Inflammatory macrophage treated with lipopolysaccharide for 4 hours (primary cell): ENCODE measurements at regions not wholly inside any gene's neighbourhood (a gene's known extent, or its start where the extent isn't known, plus 50 kb on each side); places are given as distances from the start of the nearest gene placed in this dataset.
"Not testable (repeated sequence)": the region's sequence is repeated elsewhere in the genome, so short reads cannot be mapped to it uniquely, and the experiment has no call there.

Experiments
- DNase-seq: peaks from one replicate; pipeline ENCODE4 v3.0.0-alpha.2; 2020

DNA sequence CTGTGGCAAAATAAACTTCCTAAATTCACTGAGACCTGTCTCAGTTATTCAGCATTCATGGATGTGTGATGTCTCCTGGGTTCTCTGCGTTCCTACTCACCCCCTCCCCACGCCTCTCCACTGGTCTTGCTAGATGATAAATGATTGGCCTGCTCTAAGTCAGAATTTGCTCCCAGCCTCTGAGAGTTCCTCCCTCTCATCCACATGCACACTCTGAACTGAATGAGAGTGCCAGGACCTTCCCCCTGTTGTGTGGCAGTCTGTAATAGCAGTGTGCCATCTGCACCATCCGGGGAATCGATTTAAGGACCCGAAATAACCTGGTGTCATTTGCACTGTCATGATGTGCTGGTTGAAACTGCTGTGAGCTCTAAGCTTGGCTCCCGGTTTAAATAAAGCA is 135.8 kb upstream of the AFDN start:
- DNase-seq: no peak

GRCh38 chr6:167691533-167692312 is 135.0 kb upstream of the AFDN start:
- peak; percentile 7 for DNase-seq

DNA sequence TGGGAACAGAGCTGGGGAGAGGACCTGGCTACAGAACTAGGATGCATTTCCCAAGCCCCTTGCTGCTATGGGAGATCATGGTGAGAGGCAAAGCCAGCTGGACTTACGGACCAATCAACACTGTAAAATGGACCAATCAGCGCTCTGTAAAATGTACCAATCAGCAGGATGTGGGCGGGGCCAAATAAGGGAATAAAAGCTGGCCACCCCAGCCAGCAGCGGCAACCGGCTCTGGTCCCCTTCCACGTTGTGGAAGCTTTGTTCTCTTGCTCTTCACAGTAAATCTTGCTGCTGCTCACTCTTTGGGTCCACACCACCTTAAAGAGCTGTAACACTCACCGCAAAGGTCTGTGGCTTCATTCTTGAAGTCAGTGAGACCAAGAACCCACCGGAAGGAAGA is 133.2 kb upstream of the AFDN start:
- DNase-seq: not testable (repeated sequence)

DNA sequence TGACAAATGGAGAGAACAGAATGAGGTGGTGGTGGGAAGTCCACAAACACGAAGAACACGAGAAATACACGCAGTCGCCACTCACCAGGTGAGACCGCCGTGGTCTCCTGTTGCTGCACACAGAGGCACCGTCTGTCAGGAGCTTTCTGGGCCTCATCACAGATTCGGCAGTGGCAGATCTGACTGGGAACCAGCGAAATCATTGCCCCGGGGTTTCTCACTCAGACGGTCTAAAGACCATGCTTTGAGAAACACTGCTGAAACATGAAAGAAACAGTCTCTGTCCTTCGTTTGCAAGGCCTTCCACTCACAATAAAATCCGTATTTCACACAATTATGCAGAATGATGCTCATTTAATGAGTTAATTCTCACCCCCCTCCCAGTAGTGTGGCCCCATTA is 130.9 kb upstream of the AFDN start:
- DNase-seq: no peak

- no peak for DNase-seq
These were observed 130.4 kb upstream of the AFDN start for GRCh38 chr6:167696296-167696695.

DNA sequence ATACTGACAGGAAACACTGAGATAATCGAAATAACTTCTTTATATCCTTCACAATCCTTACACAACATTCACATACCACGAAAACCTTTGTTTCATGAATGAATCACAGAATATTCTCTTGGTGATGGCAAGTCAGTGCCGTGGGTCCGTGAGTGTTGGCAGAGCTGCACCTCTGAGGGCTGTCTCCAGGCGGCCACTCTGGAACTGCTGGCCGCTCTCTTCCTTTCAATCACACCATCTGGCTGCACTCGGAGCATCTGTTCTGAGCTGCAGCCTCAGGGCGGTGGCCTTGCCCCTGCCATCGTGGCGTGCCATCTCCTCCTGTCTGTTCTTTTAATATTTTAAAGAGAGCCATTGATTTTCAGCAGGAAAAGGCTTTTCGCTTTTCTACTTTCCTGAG is 129.4 kb upstream of the AFDN start:
- no peak for DNase-seq

DNA sequence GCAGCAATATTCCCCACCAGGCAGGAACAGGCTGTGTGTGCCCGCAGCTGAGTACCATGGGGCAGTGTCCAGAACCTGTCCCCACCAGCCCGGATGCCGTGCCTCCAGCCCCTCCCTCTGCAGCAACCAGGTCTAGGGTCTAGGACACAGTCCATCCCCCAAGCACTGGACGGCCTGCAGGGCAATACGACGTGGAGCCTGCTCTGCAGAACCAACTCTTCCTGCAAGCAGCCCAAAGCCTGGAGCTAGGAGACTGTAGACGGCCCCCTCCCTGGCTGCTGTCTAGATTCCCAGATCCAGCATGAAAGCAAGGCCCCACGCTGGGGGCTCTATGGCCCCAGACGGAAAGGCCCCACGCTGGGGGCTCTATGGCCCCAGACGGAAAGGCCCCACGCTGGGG is 128.2 kb upstream of the AFDN start:
- no peak for DNase-seq

GRCh38 chr6:167699141-167699931 is 127.4 kb upstream of the AFDN start:
- DNase-seq: peak; percentile 94

DNA sequence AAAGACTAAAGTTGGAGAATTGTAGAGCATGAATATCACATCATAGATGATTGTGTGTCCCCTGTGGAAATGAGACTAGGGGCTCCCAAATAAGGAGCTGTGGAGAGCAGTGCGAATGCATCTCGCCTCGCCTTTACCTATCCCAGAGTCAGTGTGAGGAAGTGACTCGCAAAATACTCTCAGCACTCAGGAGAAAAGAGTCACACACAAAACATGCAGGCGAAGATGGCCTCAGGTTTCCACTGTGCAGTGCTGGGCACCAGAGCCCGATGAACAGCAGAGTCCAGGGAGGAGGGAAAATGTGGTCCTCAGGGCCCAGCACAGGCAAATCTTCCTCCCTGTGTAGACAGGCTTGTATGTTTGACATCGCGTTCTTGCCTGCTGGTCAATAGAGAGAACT is 126.5 kb upstream of the AFDN start:
- DNase-seq: no peak

- no peak for DNase-seq
These were observed 125.7 kb upstream of the AFDN start for GRCh38 chr6:167701010-167701409.

DNA sequence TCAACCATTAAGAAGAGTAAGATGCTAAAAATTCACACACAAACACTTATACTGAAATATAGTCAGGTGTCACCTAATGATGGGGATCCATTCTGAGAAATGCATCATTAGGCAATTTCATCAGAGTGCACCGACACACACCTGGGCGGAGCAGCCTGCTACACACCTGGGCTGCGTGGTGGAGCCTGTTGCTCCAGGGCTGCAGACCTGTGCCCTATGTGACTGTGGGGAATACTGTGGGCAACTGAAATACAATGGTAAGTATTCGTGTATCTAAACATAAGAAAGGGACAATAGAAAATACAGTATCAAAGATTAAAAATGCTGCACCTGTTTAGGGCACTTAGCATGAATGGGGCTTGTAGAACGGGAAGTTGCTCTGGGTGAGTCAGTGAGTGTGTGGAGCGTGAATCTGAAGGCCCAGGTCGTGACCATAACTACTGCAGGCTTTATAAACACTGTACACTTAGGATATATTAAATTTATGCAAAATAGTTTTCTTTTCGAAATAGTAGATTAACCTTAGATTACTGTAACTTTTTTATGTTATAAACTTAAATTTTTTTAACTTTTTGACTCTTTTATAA is 124.4 kb upstream of the AFDN start:
- peak; percentile 13 for DNase-seq

- no peak for DNase-seq
These were observed 123.4 kb upstream of the AFDN start for GRCh38 chr6:167703347-167703746.

DNA sequence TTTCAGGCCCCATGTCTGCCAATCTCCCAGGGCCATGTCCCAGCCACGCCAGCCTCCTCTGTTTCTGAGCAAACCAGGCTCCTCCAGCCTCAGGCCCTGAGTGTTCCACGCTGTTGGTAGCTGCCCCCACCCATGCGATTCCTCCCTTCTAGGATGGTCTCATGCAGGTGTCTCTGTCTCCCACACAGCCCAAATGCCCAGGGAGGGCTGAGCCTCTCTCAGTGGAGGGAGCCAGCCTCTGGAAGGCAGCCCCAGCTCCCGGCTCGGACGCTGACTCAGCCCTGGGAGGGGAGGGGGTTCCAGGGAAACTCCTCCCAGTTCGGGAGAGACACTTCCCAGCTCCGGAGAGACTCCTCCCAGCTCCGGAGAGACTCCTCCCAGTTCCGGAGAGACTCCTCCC is 122.9 kb upstream of the AFDN start:
- DNase-seq: no peak

DNA sequence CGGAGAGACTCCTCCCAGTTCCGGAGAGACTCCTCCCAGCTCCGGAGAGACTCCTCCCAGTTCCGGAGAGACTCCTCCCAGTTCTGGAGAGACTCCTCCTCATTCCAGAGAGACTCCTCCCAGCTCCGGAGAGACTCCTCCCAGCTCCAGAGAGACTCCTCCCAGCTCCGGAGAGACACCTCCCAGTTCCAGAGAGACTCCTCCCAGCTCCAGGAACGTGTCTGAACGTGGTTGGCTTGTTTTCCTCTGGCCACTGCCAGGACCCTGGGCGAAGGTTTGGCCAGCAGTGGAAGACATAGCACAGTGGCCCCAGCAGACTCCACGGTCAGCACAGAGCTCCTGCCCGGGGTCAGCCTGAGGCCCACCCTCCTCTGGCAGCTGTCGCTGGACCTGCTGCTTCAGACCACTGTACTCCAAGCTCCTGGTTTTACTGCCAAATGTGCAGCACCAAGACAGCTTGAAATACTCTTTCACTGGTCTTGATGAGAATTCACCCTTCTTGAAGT is 122.3 kb upstream of the AFDN start:
- no peak for DNase-seq

- DNase-seq: no peak
These were observed 121.4 kb upstream of the AFDN start for GRCh38 chr6:167705211-167705750.

- no peak for DNase-seq
These were observed 120.2 kb upstream of the AFDN start for GRCh38 chr6:167706313-167707109.

- DNase-seq: no peak
These were observed 118.8 kb upstream of the AFDN start for GRCh38 chr6:167707686-167708500.

DNA sequence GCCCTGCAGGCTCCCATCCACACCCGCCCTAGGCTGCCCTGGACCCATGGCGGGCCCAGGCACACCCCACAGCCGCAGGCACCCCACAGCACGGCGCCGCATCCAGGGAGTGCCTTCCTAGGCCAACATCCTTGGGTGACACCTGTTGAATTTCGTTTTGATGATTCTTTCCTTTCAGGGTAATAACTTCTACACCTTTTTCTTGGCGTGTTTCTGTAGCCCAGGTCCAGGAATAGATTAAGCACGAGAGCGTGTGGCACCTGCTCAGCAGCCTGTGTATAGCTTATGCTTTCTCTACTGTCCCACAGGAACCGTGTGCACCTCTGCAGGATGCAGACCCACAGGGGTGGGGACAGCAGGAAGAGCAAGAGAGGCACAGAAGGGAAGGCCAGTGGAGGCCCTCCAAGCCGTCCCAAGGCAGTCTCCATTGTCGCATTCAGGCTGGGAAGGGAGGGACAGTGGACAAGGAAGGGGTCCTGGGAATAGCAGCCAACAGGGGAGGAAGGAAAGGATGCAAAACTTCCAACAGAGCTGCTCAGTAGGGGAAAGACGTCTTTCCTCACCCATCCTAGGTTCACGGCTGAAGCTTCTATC is 118.1 kb upstream of the AFDN start:
- no peak for DNase-seq

- DNase-seq: no peak
These were observed 117.5 kb upstream of the AFDN start for GRCh38 chr6:167709196-167709595.

- DNase-seq: not testable (repeated sequence)
These were observed 116.9 kb upstream of the AFDN start for GRCh38 chr6:167709776-167710336.

- no peak for DNase-seq
These were observed 116.3 kb upstream of the AFDN start for GRCh38 chr6:167710363-167710920.
